ENCODE measurements at regions not wholly inside any gene's neighbourhood (a gene's known extent, or its start where the extent isn't known, plus 50 kb on each side); places are given as distances from the start of the nearest gene placed in this dataset.

GRCh38 chrX:122835886-122836285 lies 348.2 kb upstream of the GRIA3 start:
- Histone ChIP-seq H3K4me3 (no peak overlapping the region), H3K36me3 (no peaks in the 10 kb centered on the region), H3K9me3 (replicated peaks) (peaks cover 5% of the 10 kb centered on the region), H3K27ac (replicated peaks) (no peak overlapping the region), H3K4me1 (no peaks in the 10 kb centered on the region), H3K27me3 (ENCODE audit: low read depth) (no peaks in the 10 kb centered on the region)
- no peak for TF ChIP-seq CTCF (IDR thresholded peaks at IDR 0.05; ENCODE audit: borderline replicate concordance)
- DNase-seq, result no peak
- intact Hi-C loops (cut with micrococcal nuclease), result no loop called here

GRCh38 chrX:122850326-122850725 lies 333.8 kb upstream of the GRIA3 start:
- DNase-seq, result no peak
- no peaks in the 10 kb centered on the region for H3K4me1 ChIP-seq
- TF ChIP-seq CTCF (IDR thresholded peaks at IDR 0.05; ENCODE audit: borderline replicate concordance), result no peak
- H3K27ac ChIP-seq (replicated peaks), result no peak overlapping the region
- no peaks in the 10 kb centered on the region for H3K36me3 ChIP-seq
- no peaks in the 10 kb centered on the region for H3K27me3 ChIP-seq (ENCODE audit: low read depth)
- H3K9me3 ChIP-seq (replicated peaks), result no peaks in the 10 kb centered on the region
- no peak overlapping the region for H3K4me3 ChIP-seq
- intact Hi-C loops (cut with micrococcal nuclease), result no loop called here

- DNase-seq, result no peak
- no peak overlapping the region for H3K27ac ChIP-seq (replicated peaks)
- TF ChIP-seq CTCF (IDR thresholded peaks at IDR 0.05; ENCODE audit: borderline replicate concordance), result no peak
- intact Hi-C loops (cut with micrococcal nuclease), result no loop called here
- no peak overlapping the region for H3K4me3 ChIP-seq
- H3K27me3 ChIP-seq (ENCODE audit: low read depth), result no peaks in the 10 kb centered on the region
- H3K9me3 ChIP-seq (replicated peaks), result no peaks in the 10 kb centered on the region
- no peaks in the 10 kb centered on the region for H3K4me1 ChIP-seq
- no peaks in the 10 kb centered on the region for H3K36me3 ChIP-seq
Measured at GRCh38 chrX:122856205-122856604, 327.9 kb upstream of the GRIA3 start.

GRCh38 chrX:122857734-122858133 lies 326.3 kb upstream of the GRIA3 start:
- Histone ChIP-seq H3K4me3 (no peak overlapping the region), H3K36me3 (no peaks in the 10 kb centered on the region), H3K4me1 (no peaks in the 10 kb centered on the region), H3K27me3 (ENCODE audit: low read depth) (no peaks in the 10 kb centered on the region), H3K9me3 (replicated peaks) (no peaks in the 10 kb centered on the region), H3K27ac (replicated peaks) (no peak overlapping the region)
- DNase-seq, result no peak
- intact Hi-C loops (cut with micrococcal nuclease), result no loop called here
- TF ChIP-seq CTCF (IDR thresholded peaks at IDR 0.05; ENCODE audit: borderline replicate concordance), result no peak

GRCh38 chrX:122863067-122863466 lies 321.0 kb upstream of the GRIA3 start:
- no peaks in the 10 kb centered on the region for H3K27me3 ChIP-seq (ENCODE audit: low read depth)
- no peaks in the 10 kb centered on the region for H3K36me3 ChIP-seq
- no peaks in the 10 kb centered on the region for H3K4me1 ChIP-seq
- no peak overlapping the region for H3K27ac ChIP-seq (replicated peaks)
- intact Hi-C loops (cut with micrococcal nuclease), result no loop called here
- H3K9me3 ChIP-seq (replicated peaks), result no peaks in the 10 kb centered on the region
- DNase-seq, result no peak
- no peak overlapping the region for H3K4me3 ChIP-seq
- TF ChIP-seq CTCF (IDR thresholded peaks at IDR 0.05; ENCODE audit: borderline replicate concordance), result no peak

- H3K4me1 ChIP-seq, result no peaks in the 10 kb centered on the region
- H3K27ac ChIP-seq (replicated peaks), result no peak overlapping the region
- DNase-seq, result no peak
- no peaks in the 10 kb centered on the region for H3K9me3 ChIP-seq (replicated peaks)
- intact Hi-C loops (cut with micrococcal nuclease), result no loop called here
- H3K36me3 ChIP-seq, result no peaks in the 10 kb centered on the region
- no peak overlapping the region for H3K4me3 ChIP-seq
- no peak for TF ChIP-seq CTCF (IDR thresholded peaks at IDR 0.05; ENCODE audit: borderline replicate concordance)
- no peaks in the 10 kb centered on the region for H3K27me3 ChIP-seq (ENCODE audit: low read depth)
Measured at GRCh38 chrX:122866532-122866931, 317.5 kb upstream of the GRIA3 start.

Data from left ventricle myocardium inferior (tissue), 1 donor.